ENCODE measurements at regions not wholly inside any gene's neighbourhood (a gene's known extent, or its start where the extent isn't known, plus 50 kb on each side); places are given as distances from the start of the nearest gene placed in this dataset.
"Not testable (repeated sequence)": the region's sequence is repeated elsewhere in the genome, so short reads cannot be mapped to it uniquely, and the experiment has no call there.

DNA sequence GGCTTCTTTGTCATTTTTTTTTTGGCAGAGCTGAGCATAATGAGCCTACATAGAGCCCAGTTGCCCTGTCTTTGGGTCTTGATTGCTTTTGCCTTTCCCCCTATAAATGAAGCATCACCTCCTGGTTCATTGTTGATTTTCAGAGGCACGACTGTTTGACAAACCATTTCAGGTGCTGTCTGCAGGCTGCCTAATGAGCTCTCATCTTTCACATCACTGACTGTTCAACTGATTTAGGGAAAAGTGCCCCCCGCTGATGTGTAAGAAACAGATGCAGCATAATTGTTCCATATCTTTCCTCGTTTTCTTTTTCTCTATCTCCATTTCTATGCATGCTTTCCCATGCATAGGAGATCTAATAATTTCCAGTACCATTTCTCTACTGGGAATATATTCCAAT is 338.6 kb downstream of the TMEM38B start:
- Histone ChIP-seq H3K4me3 (no peak overlapping the region), H3K36me3 (no peaks in the 10 kb centered on the region), H3K9me3 (no peaks in the 10 kb centered on the region), H3K27ac (no peak overlapping the region), H3K27me3 (replicated peaks; ENCODE audit: insufficient read depth) (no peaks in the 10 kb centered on the region), H3K4me1 (ENCODE audit: control insufficient read depth in 1 of 2, low read depth in 2 of 2) (no peaks in the 10 kb centered on the region)
- DNase-seq (ENCODE audit: low spot score) (no peak), ATAC-seq (ENCODE audit: insufficient number of reproducible peaks, low FRiP score, low read depth) (no peak)
- TF ChIP-seq, protein P1, sequence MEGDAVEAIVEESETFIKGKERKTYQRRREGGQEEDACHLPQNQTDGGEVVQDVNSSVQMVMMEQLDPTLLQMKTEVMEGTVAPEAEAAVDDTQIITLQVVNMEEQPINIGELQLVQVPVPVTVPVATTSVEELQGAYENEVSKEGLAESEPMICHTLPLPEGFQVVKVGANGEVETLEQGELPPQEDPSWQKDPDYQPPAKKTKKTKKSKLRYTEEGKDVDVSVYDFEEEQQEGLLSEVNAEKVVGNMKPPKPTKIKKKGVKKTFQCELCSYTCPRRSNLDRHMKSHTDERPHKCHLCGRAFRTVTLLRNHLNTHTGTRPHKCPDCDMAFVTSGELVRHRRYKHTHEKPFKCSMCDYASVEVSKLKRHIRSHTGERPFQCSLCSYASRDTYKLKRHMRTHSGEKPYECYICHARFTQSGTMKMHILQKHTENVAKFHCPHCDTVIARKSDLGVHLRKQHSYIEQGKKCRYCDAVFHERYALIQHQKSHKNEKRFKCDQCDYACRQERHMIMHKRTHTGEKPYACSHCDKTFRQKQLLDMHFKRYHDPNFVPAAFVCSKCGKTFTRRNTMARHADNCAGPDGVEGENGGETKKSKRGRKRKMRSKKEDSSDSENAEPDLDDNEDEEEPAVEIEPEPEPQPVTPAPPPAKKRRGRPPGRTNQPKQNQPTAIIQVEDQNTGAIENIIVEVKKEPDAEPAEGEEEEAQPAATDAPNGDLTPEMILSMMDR (IDR thresholded peaks at IDR 0.05) = no peak

DNA sequence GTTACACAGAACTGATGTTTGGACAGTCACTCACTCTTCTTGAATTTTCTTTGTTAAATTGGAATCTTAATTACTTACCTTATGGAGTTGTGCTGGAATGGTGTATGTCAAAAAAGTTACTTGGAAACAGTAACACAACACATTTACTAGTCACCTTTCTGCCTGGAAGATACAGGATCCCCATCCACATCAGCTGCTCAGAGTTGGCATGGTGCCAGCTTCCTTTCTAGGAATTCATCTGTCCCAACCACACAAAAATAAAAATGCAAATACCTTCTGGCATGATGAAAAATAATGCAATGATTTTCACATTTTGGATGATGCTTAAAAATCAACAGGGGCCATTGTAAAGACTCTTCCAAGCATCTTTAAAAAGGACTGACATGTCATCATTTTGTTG is 341.5 kb downstream of the TMEM38B start:
- Histone ChIP-seq H3K4me1 (ENCODE audit: control insufficient read depth in 1 of 2, low read depth in 2 of 2) (no peaks in the 10 kb centered on the region), H3K9me3 (no peaks in the 10 kb centered on the region), H3K36me3 (no peaks in the 10 kb centered on the region), H3K4me3 (no peak overlapping the region), H3K27ac (no peak overlapping the region), H3K27me3 (replicated peaks; ENCODE audit: insufficient read depth) (no peaks in the 10 kb centered on the region)
- TF ChIP-seq, protein P1 (IDR thresholded peaks at IDR 0.05) = no peak
- no peak for DNase-seq (ENCODE audit: low spot score)
- ATAC-seq (ENCODE audit: insufficient number of reproducible peaks, low FRiP score, low read depth) = no peak

DNA sequence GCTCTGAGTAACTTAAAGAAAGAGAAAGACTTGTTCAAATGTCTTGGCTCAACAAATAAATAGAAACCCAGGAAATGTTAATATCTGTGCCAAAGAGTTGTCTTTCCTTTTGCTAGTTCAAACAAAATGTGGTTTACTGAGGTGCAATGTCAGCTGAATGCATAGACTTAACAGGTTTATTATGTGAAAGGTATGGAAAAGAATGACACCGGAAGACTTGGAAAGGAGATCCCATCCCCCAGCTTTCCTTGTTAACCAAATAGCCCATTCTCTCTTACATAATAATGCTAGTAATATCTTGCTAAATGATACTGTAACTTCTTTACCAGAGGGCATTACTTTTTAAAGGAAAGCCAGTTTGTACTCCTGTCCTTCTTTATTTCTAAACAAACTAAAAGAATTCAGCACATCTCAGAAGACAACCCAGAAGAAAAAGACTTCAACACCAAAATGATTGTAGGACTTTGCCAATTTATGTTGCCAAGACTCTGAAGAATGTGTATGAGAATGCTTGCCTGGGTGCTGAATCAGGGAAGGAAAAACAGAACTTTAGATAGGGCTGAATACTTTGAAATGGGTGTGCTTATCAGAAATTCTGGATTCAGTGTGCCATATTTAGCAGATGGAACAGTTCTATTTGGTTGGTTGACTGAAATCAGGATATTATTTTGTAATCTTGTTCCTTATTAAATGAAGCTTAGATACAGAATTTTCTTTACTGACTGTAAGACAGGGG is 344.1 kb downstream of the TMEM38B start:
- Histone ChIP-seq H3K4me3 (no peak overlapping the region), H3K27me3 (replicated peaks; ENCODE audit: insufficient read depth) (no peaks in the 10 kb centered on the region), H3K4me1 (ENCODE audit: control insufficient read depth in 1 of 2, low read depth in 2 of 2) (no peaks in the 10 kb centered on the region), H3K27ac (no peak overlapping the region), H3K36me3 (no peaks in the 10 kb centered on the region), H3K9me3 (no peaks in the 10 kb centered on the region)
- TF ChIP-seq, protein P1 (IDR thresholded peaks at IDR 0.05) = no peak
- ATAC-seq (ENCODE audit: insufficient number of reproducible peaks, low FRiP score, low read depth) (no peak), DNase-seq (ENCODE audit: low spot score) (no peak)

DNA sequence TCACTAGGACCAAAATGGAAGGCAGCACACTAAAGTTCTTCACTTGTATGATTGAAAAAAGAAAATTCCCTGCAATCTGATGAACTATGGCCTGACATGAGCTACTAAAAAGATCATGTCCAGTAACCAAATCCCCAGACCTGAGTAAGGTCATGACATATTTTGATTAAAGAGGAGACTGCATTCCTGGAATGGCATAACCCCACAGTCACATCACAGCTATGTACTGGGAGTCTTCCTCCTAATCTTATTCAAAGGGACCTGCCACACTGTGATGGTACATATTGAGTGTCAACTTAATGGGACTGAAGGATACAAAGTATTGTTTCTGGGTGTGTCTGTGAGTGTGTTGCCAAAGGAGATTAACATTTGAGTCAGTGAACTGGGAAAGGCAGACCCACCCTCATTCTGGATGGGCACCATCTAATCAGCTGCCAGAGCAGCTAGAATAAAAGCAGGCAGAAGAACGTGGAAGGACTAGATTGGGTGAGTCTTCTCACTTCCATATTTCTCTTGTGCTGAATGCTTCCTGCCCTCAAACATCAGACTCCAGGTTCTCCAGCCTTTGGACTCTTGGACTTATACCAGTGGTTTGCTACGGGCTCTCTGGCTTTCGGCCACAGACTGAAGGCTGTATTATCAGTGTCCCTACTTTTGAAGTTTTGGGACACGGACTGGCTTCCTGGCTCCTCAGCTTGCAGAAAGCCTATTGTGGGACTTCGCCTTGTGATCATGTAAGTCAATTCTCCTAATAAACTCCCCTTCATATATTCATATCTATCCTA is 345.0 kb downstream of the TMEM38B start:
- Histone ChIP-seq H3K27me3 (replicated peaks; ENCODE audit: insufficient read depth) (no peaks in the 10 kb centered on the region), H3K4me1 (ENCODE audit: control insufficient read depth in 1 of 2, low read depth in 2 of 2) (no peaks in the 10 kb centered on the region), H3K9me3 (no peaks in the 10 kb centered on the region), H3K4me3 (no peak overlapping the region), H3K36me3 (no peaks in the 10 kb centered on the region), H3K27ac (no peak overlapping the region)
- TF ChIP-seq, protein P1 (IDR thresholded peaks at IDR 0.05) = no peak
- ATAC-seq (ENCODE audit: insufficient number of reproducible peaks, low FRiP score, low read depth) (no peak), DNase-seq (ENCODE audit: low spot score) (no peak)

DNA sequence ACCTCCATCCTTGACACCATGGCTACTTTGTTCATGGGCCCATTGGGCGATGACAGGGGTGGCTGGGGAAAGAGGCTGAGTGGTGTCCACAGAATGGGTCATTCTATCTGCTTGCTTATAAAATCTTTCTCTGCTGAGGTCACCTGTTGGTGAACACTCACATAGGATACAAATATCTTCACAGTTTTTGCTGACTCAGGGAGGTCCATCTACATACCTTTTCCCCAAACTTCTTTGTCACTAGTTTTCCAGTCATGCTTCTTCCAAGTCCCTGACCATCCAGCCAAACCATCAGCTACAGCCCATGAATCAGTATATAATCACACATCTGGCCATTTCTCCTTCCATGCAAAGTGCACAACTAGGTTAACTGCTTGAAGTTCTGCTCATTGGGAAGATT is 347.6 kb downstream of the TMEM38B start:
- not testable (repeated sequence) for H3K36me3 ChIP-seq; H3K27ac ChIP-seq; H3K4me1 ChIP-seq (ENCODE audit: control insufficient read depth in 1 of 2, low read depth in 2 of 2); DNase-seq (ENCODE audit: low spot score); H3K9me3 ChIP-seq; H3K4me3 ChIP-seq; ATAC-seq (ENCODE audit: insufficient number of reproducible peaks, low FRiP score, low read depth); H3K27me3 ChIP-seq (replicated peaks; ENCODE audit: insufficient read depth)
